ENCODE measurements at regions not wholly inside any gene's neighbourhood (a gene's known extent, or its start where the extent isn't known, plus 50 kb on each side); places are given as distances from the start of the nearest gene placed in this dataset.

DNA sequence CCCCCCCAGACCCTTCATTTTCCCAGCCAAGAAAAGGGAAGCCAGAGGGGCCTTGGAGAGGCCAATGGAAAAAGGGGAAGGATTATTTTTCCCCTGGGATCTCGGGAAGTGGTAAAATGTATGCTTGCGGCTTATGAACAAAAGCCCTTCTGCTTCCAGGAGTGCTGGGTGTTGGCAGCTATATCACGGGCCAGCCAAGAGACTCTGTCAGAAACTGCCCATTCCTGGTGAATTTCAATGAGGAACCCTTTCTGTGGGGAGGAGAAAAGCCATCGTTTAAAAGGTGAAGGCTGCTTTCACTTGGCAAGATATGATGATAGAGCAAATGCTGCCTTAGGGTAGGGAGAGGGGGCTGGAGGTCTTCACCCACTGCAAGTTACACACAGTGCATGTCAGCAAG lies 69.7 kb upstream of the ZC3H12A start:
- no peak for TF ChIP-seq ZNF274 (IDR thresholded peaks at IDR 0.05; ENCODE audit: low read depth, low read length)
- TF ChIP-seq SUZ12 (IDR thresholded peaks at IDR 0.05; ENCODE audit: extremely low read depth, insufficient read depth, insufficient read length), result no peak
